Dendritic cell treated with granulocyte-macrophage colony-stimulating factor and Interleukin-4, amounts not matched to agents 40 ng/mL and 50 ng/mL, for 4 days (primary cell): ENCODE measurements at regions not wholly inside any gene's neighbourhood (a gene's known extent, or its start where the extent isn't known, plus 50 kb on each side); places are given as distances from the start of the nearest gene placed in this dataset.

Experiments used
- H3K27ac Mint-ChIP-seq: one replicate; pipeline ENCODE4 v1.8.0; 2022; ENCODE audit warnings: mild to moderate bottlenecking, mixed read lengths
- H3K27me3 Mint-ChIP-seq: one replicate; pipeline ENCODE4 v1.8.0; 2022; ENCODE audit warnings: mild to moderate bottlenecking, mixed read lengths
- H3K36me3 Mint-ChIP-seq: one replicate; pipeline ENCODE4 v1.8.0; 2022; ENCODE audit warnings: low read depth, mixed read lengths
- H3K4me1 Mint-ChIP-seq: one replicate; pipeline ENCODE4 v1.8.0; 2022; ENCODE audit warnings: low read depth, mixed read lengths
- H3K4me3 Mint-ChIP-seq: one replicate; pipeline ENCODE4 v1.8.0; 2022; ENCODE audit warnings: mild to moderate bottlenecking, moderate library complexity, mixed read lengths
- H3K9me3 Mint-ChIP-seq: one replicate; pipeline ENCODE4 v1.8.0; 2022; ENCODE audit warnings: mixed read lengths
- intact Hi-C: fragments of 100-400 bp; cut with micrococcal nuclease; formaldehyde crosslinking; loops from one replicate; pipeline ENCODE4 v1.15.0; 2022

GRCh38 chr6:134458857-134459657 lies 141.1 kb upstream of the SGK1 start:
- Mint-ChIP-seq H3K4me1 (peaks cover 21% of the 10 kb centered on the region), H3K36me3 (no peaks in the 10 kb centered on the region), H3K27ac (peak overlapping the region; percentile 28), H3K4me3 (no peak overlapping the region), H3K9me3 (peaks cover 14% of the 10 kb centered on the region), H3K27me3 (no peaks in the 10 kb centered on the region)
- intact Hi-C loops, result no loop called here

GRCh38 chr6:134457941-134458340 lies 140.0 kb upstream of the SGK1 start:
- H3K36me3 Mint-ChIP-seq, result no peaks in the 10 kb centered on the region
- intact Hi-C loops, result no loop called here
- no peak overlapping the region for H3K27ac Mint-ChIP-seq
- peaks cover 17% of the 10 kb centered on the region for H3K4me1 Mint-ChIP-seq
- peaks cover 14% of the 10 kb centered on the region for H3K9me3 Mint-ChIP-seq
- no peak overlapping the region for H3K4me3 Mint-ChIP-seq
- H3K27me3 Mint-ChIP-seq, result no peaks in the 10 kb centered on the region

GRCh38 chr6:134456226-134456625 lies 138.3 kb upstream of the SGK1 start:
- no peak overlapping the region for H3K4me3 Mint-ChIP-seq
- no peaks in the 10 kb centered on the region for H3K27me3 Mint-ChIP-seq
- peaks cover 14% of the 10 kb centered on the region for H3K9me3 Mint-ChIP-seq
- H3K36me3 Mint-ChIP-seq, result no peaks in the 10 kb centered on the region
- intact Hi-C loops, result no loop called here
- no peak overlapping the region for H3K27ac Mint-ChIP-seq
- peaks cover 17% of the 10 kb centered on the region for H3K4me1 Mint-ChIP-seq

GRCh38 chr6:134455319-134455718 lies 137.4 kb upstream of the SGK1 start:
- Mint-ChIP-seq H3K9me3 (peaks cover 7% of the 10 kb centered on the region), H3K36me3 (no peaks in the 10 kb centered on the region), H3K27ac (no peak overlapping the region), H3K4me3 (no peak overlapping the region), H3K27me3 (no peaks in the 10 kb centered on the region), H3K4me1 (peaks cover 17% of the 10 kb centered on the region)
- intact Hi-C loops, result no loop called here

GRCh38 chr6:134454794-134455193 lies 136.9 kb upstream of the SGK1 start:
- H3K4me1 Mint-ChIP-seq, result peaks cover 14% of the 10 kb centered on the region
- H3K36me3 Mint-ChIP-seq, result no peaks in the 10 kb centered on the region
- no peaks in the 10 kb centered on the region for H3K27me3 Mint-ChIP-seq
- no peak overlapping the region for H3K4me3 Mint-ChIP-seq
- intact Hi-C loops, result no loop called here
- H3K9me3 Mint-ChIP-seq, result peaks cover 6% of the 10 kb centered on the region
- no peak overlapping the region for H3K27ac Mint-ChIP-seq

- H3K4me3 Mint-ChIP-seq, result no peak overlapping the region
- H3K9me3 Mint-ChIP-seq, result no peaks in the 10 kb centered on the region
- intact Hi-C loops, result no loop called here
- H3K36me3 Mint-ChIP-seq, result no peaks in the 10 kb centered on the region
- H3K27ac Mint-ChIP-seq, result no peak overlapping the region
- peaks cover 6% of the 10 kb centered on the region for H3K4me1 Mint-ChIP-seq
- H3K27me3 Mint-ChIP-seq, result no peaks in the 10 kb centered on the region
These were observed 136.0 kb upstream of the SGK1 start for GRCh38 chr6:134453792-134454510.

GRCh38 chr6:134452906-134453305 lies 135.0 kb upstream of the SGK1 start:
- intact Hi-C loops, result no loop called here

GRCh38 chr6:134451529-134451928 lies 133.6 kb upstream of the SGK1 start:
- intact Hi-C loops, result no loop called here
- Mint-ChIP-seq H3K4me1 (peaks cover 18% of the 10 kb centered on the region), H3K4me3 (no peak overlapping the region), H3K27me3 (no peaks in the 10 kb centered on the region), H3K27ac (no peak overlapping the region), H3K36me3 (no peaks in the 10 kb centered on the region), H3K9me3 (no peaks in the 10 kb centered on the region)

More at GRCh38 chr6:134452906-134453305, 135.0 kb upstream of the SGK1 start:
- Mint-ChIP-seq H3K27me3 (no peaks in the 10 kb centered on the region), H3K4me3 (no peak overlapping the region), H3K4me1 (peaks cover 5% of the 10 kb centered on the region), H3K36me3 (no peaks in the 10 kb centered on the region), H3K27ac (no peak overlapping the region), H3K9me3 (no peaks in the 10 kb centered on the region)

GRCh38 chr6:134449781-134450180 lies 131.9 kb upstream of the SGK1 start:
- intact Hi-C loops, result no loop called here
- Mint-ChIP-seq H3K36me3 (no peaks in the 10 kb centered on the region), H3K27me3 (no peaks in the 10 kb centered on the region), H3K27ac (no peak overlapping the region), H3K9me3 (no peaks in the 10 kb centered on the region), H3K4me3 (no peak overlapping the region), H3K4me1 (peaks cover 18% of the 10 kb centered on the region)

- Mint-ChIP-seq H3K9me3 (no peaks in the 10 kb centered on the region), H3K36me3 (no peaks in the 10 kb centered on the region), H3K27me3 (no peaks in the 10 kb centered on the region), H3K4me1 (peaks cover 18% of the 10 kb centered on the region), H3K4me3 (no peak overlapping the region), H3K27ac (no peak overlapping the region)
- intact Hi-C loops, result no loop called here
These were observed 131.1 kb upstream of the SGK1 start for GRCh38 chr6:134449004-134449403.

GRCh38 chr6:134447883-134448387 lies 130.0 kb upstream of the SGK1 start:
- Mint-ChIP-seq H3K4me1 (peaks cover 18% of the 10 kb centered on the region), H3K27ac (peak overlapping the region; percentile 18), H3K36me3 (no peaks in the 10 kb centered on the region), H3K9me3 (no peaks in the 10 kb centered on the region), H3K27me3 (no peaks in the 10 kb centered on the region), H3K4me3 (no peak overlapping the region)
- intact Hi-C loops, result no loop called here

GRCh38 chr6:134447423-134447822 lies 129.5 kb upstream of the SGK1 start:
- Mint-ChIP-seq H3K27ac (no peak overlapping the region), H3K4me3 (no peak overlapping the region), H3K4me1 (peaks cover 18% of the 10 kb centered on the region), H3K27me3 (no peaks in the 10 kb centered on the region), H3K9me3 (no peaks in the 10 kb centered on the region), H3K36me3 (no peaks in the 10 kb centered on the region)
- intact Hi-C loops, result no loop called here

GRCh38 chr6:134446896-134447295 lies 129.0 kb upstream of the SGK1 start:
- H3K27ac Mint-ChIP-seq, result no peak overlapping the region

GRCh38 chr6:134446218-134446848 lies 128.4 kb upstream of the SGK1 start:
- no peaks in the 10 kb centered on the region for H3K9me3 Mint-ChIP-seq
- no peaks in the 10 kb centered on the region for H3K27me3 Mint-ChIP-seq
- peaks cover 18% of the 10 kb centered on the region for H3K4me1 Mint-ChIP-seq
- H3K4me3 Mint-ChIP-seq, result no peak overlapping the region
- no peaks in the 10 kb centered on the region for H3K36me3 Mint-ChIP-seq
- intact Hi-C loops, result no loop called here
- H3K27ac Mint-ChIP-seq, result no peak overlapping the region

More at GRCh38 chr6:134446896-134447295, 129.0 kb upstream of the SGK1 start:
- Mint-ChIP-seq H3K4me3 (no peak overlapping the region), H3K9me3 (no peaks in the 10 kb centered on the region), H3K4me1 (peaks cover 18% of the 10 kb centered on the region), H3K27me3 (no peaks in the 10 kb centered on the region), H3K36me3 (no peaks in the 10 kb centered on the region)
- intact Hi-C loops, result no loop called here
